PC-3 (cell line): ENCODE measurements at regions not wholly inside any gene's neighbourhood (a gene's known extent, or its start where the extent isn't known, plus 50 kb on each side); places are given as distances from the start of the nearest gene placed in this dataset.

Experiments used
- ATAC-seq: fragments of 200-7000 bp; cut with Tn5 transposase; 2 replicates; pipeline ENCODE4 v1.9.1; 2020; ENCODE audit warnings: mild to moderate bottlenecking, moderate library complexity
- BruUV-seq: library from RNA; stranded (reverse); fragments of 400-500 nt; replicated peaks from 2 replicates; lab custom pipeline; 2021; lab: Mats Ljungman, UMichigan
- CTCF ChIA-PET: fragments of 300-600 bp; sonication (Branson Sonifier 250); formaldehyde crosslinking; loops from one replicate; lab custom pipeline; 2022; ENCODE audit warnings: antibody characterized with exemption; lab: Charles Lee
- POLR2A ChIA-PET: fragments of 300-600 bp; sonication (Branson Sonifier 250); formaldehyde crosslinking; loops from one replicate; lab custom pipeline; 2022; ENCODE audit warnings: antibody characterized with exemption; ENCODE audit not compliant: unreplicated experiment; lab: Charles Lee
- DNase-seq: peaks from one replicate; pipeline ENCODE4 v3.0.0-alpha.2; 2015
- H2AFZ ChIP-seq: fragments of 300-600 bp; sonication (generic); 2 replicates; pipeline ENCODE4 v1.6.0; 2016; ENCODE audit warnings: antibody characterized with exemption, low read length
- H3F3A ChIP-seq: fragments of 300-600 bp; sonication (generic); one replicate; pipeline ENCODE4 v1.6.0; 2017; ENCODE audit warnings: antibody characterized with exemption, low read length, control low read depth, mild to moderate bottlenecking; ENCODE audit not compliant: unreplicated experiment
- H3K27ac ChIP-seq: fragments of 300-600 bp; sonication (generic); 2 replicates; pipeline ENCODE4 v1.5.1; 2016; ENCODE audit warnings: mild to moderate bottlenecking, low read length
- H3K27me3 ChIP-seq: fragments of 300-600 bp; sonication (generic); 2 replicates; pipeline ENCODE4 v1.6.1; 2016; ENCODE audit warnings: low read length, mixed read lengths
- H3K36me3 ChIP-seq: fragments of 300-600 bp; sonication (generic); 2 replicates; pipeline ENCODE4 v1.6.1; 2016; ENCODE audit warnings: low read depth, mixed run types, low read length, mixed read lengths
- H3K4me1 ChIP-seq: fragments of 300-600 bp; sonication (generic); 2 replicates; pipeline ENCODE4 v1.5.1; 2016; ENCODE audit warnings: low read length; ENCODE audit not compliant: insufficient read depth
- H3K4me2 ChIP-seq: fragments of 300-600 bp; sonication (generic); 2 replicates; pipeline ENCODE4 v1.6.0; 2016; ENCODE audit warnings: low read length
- H3K4me3 ChIP-seq: fragments of 300-600 bp; sonication (generic); 2 replicates; pipeline ENCODE4 v1.5.1; 2016; ENCODE audit warnings: mild to moderate bottlenecking, low read length, mixed read lengths
- H3K79me2 ChIP-seq: fragments of 300-600 bp; sonication (generic); 2 replicates; pipeline ENCODE4 v1.6.1; 2017; ENCODE audit warnings: low read length, mixed read lengths
- H3K9ac ChIP-seq: fragments of 300-600 bp; sonication (generic); 2 replicates; pipeline ENCODE4 v1.6.0; 2016; ENCODE audit warnings: mild to moderate bottlenecking, low read length
- H3K9me2 ChIP-seq: fragments of 300-600 bp; sonication (generic); replicated peaks from 2 replicates; pipeline ENCODE4 v1.6.1; 2016; ENCODE audit warnings: mixed run types, low read length, mixed read lengths
- H3K9me3 ChIP-seq: fragments of 300-600 bp; sonication (generic); 2 replicates; pipeline ENCODE4 v1.6.1; 2016; ENCODE audit warnings: low read length, mixed read lengths
- H4K20me1 ChIP-seq: fragments of 300-600 bp; sonication (generic); 2 replicates; pipeline ENCODE4 v1.6.1; 2016; ENCODE audit warnings: low read length, mixed read lengths
- EZH2 ChIP-seq: fragments of 300-600 bp; sonication (generic); IDR thresholded peaks from one replicate; pipeline ENCODE4 v1.6.1; 2017; ENCODE audit warnings: antibody characterized with exemption, mild to moderate bottlenecking, low read length; ENCODE audit not compliant: unreplicated experiment
- EZH2phosphoT487 ChIP-seq: fragments of 300-600 bp; sonication (generic); IDR thresholded peaks from 2 replicates; pipeline ENCODE4 v1.6.1; 2018; ENCODE audit warnings: mild to moderate bottlenecking, antibody characterized with exemption, low read length, borderline replicate concordance
- intact Hi-C: fragments of 100-400 bp; cut with micrococcal nuclease; formaldehyde crosslinking; loops from 2 replicates; pipeline ENCODE4 v1.9.0; 2023
- TF ChIP-seq, protein P1 (sequence below): fragments of 300-600 bp; sonication (generic); conservative IDR thresholded peaks from 2 replicates; pipeline ENCODE4 v1.5.1; 2017; ENCODE audit warnings: antibody characterized with exemption, low read depth, mild to moderate bottlenecking, low read length

DNA sequence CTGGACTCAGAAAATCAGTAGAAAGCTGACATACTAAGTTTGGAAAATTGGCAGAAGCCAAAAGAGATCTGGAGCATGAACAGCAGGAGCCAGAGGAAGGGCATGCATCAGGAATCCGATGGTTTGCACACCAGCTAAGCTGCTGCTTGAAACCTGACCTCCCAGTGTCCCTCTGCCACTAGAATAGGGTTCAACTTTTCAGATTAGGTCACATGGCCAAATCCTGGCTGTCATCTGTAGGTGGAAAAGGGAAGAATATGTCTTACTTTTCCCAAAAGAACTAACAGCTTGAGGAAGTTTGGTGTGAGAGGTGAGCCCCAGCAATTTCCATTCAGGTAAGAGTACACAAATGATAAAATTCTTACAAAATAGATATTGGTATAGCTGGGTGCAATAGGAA is 732.6 kb downstream of the RERGL start:
- peaks cover 10% of the 10 kb centered on the region for H3K4me1 ChIP-seq
- no peaks in the 10 kb centered on the region for H3K27me3 ChIP-seq
- H3K9ac ChIP-seq: no peak overlapping the region
- H3K36me3 ChIP-seq: no peaks in the 10 kb centered on the region
- BruUV-seq: no TSS peak
- ChIA-PET POLR2A (no interaction called here), CTCF (no interaction called here)
- no peaks in the 10 kb centered on the region for H3K9me3 ChIP-seq
- peak overlapping the region; percentile 57; the same call in 1 of the 2 replicates for H2AFZ ChIP-seq
- H3K27ac ChIP-seq: no peak overlapping the region
- TF ChIP-seq EZH2phosphoT487 (no peak), EZH2 (no peak)
- TF ChIP-seq, protein P1, sequence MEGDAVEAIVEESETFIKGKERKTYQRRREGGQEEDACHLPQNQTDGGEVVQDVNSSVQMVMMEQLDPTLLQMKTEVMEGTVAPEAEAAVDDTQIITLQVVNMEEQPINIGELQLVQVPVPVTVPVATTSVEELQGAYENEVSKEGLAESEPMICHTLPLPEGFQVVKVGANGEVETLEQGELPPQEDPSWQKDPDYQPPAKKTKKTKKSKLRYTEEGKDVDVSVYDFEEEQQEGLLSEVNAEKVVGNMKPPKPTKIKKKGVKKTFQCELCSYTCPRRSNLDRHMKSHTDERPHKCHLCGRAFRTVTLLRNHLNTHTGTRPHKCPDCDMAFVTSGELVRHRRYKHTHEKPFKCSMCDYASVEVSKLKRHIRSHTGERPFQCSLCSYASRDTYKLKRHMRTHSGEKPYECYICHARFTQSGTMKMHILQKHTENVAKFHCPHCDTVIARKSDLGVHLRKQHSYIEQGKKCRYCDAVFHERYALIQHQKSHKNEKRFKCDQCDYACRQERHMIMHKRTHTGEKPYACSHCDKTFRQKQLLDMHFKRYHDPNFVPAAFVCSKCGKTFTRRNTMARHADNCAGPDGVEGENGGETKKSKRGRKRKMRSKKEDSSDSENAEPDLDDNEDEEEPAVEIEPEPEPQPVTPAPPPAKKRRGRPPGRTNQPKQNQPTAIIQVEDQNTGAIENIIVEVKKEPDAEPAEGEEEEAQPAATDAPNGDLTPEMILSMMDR: no peak
- H3K9me2 ChIP-seq: no peaks in the 10 kb centered on the region
- intact Hi-C loops: no loop called here
- peak overlapping the region; percentile 15; the same call in 1 of the 2 replicates for H3K4me2 ChIP-seq
- no peaks in the 10 kb centered on the region for H3F3A ChIP-seq
- ATAC-seq (no peak), DNase-seq (no peak)
- H3K4me3 ChIP-seq: no peak overlapping the region
- H4K20me1 ChIP-seq: no peaks in the 10 kb centered on the region
- no peaks in the 10 kb centered on the region for H3K79me2 ChIP-seq

DNA sequence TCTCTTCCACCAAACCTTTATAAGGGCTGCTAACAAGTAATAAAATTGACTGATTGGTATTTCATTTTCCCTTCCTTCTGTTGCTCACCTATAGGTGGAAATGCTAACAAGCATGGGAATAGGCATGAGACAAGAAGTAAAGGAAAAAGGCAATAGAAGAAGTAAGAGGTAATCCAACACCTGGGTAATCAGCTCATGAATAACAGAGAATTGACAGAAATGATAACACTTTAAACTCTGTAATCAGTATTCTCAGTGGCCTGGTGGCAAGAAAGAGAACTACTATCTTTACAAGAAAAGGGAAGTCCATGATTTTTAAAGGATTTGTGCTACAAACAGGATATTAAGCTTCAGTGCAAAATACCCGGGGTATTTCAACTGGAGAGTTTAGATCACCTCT is 737.8 kb downstream of the RERGL start:
- ATAC-seq: no peak

DNA sequence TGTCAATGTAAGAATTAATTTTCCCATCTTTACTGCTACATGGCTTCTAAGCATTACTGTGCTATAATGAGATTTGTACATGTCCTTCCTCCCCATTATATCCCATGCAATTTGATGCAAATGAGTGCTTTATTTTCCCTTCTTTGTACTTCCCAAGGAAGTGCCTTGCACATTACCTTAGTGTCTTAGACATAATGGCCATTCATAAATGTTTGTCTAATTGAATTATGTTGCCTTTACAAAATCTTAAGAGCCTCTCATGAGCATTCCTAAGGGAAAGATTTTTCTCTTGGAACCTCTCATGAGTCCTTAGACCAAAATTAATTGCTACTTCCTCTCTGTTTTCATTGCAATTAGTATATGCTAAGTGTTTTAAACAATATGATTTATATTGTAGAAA is 741.7 kb downstream of the RERGL start:
- Histone ChIP-seq H3K36me3 (no peaks in the 10 kb centered on the region), H3F3A (no peaks in the 10 kb centered on the region), H3K27me3 (no peaks in the 10 kb centered on the region), H3K4me3 (no peak overlapping the region), H3K27ac (no peak overlapping the region), H3K9ac (no peak overlapping the region), H3K9me2 (no peaks in the 10 kb centered on the region), H3K4me2 (no peak overlapping the region), H2AFZ (no peak overlapping the region), H4K20me1 (no peaks in the 10 kb centered on the region), H3K4me1 (peaks cover 6% of the 10 kb centered on the region; the same call in 1 of the 2 replicates), H3K9me3 (no peaks in the 10 kb centered on the region), H3K79me2 (no peaks in the 10 kb centered on the region)
- ATAC-seq: no peak
- no peak for DNase-seq
- intact Hi-C loops: loop anchor here (10.0 kb wide), 1 partner anchor 576 kb away; no protein-coding TSS in a partner anchor
- TF ChIP-seq, protein P1: no peak
- no peak for TF ChIP-seq EZH2phosphoT487
- TF ChIP-seq EZH2: no peak
- CTCF ChIA-PET: no interaction called here
- BruUV-seq: no TSS peak
- POLR2A ChIA-PET: no interaction called here

More for the DNA sequence above, 737.8 kb downstream of the RERGL start:
- Histone ChIP-seq H3K36me3 (no peaks in the 10 kb centered on the region), H3K4me1 (peaks cover 4% of the 10 kb centered on the region), H3K79me2 (no peaks in the 10 kb centered on the region), H3K9me3 (no peaks in the 10 kb centered on the region), H3F3A (no peaks in the 10 kb centered on the region), H3K9ac (no peak overlapping the region), H3K4me2 (no peak overlapping the region), H4K20me1 (no peaks in the 10 kb centered on the region), H3K27ac (no peak overlapping the region), H3K4me3 (no peak overlapping the region), H2AFZ (no peak overlapping the region), H3K9me2 (no peaks in the 10 kb centered on the region), H3K27me3 (no peaks in the 10 kb centered on the region)
- TF ChIP-seq, protein P1: 0 out of 2 replicates have a peak, but pooled peaks have one; percentile 19
- TF ChIP-seq EZH2: no peak
- ChIA-PET POLR2A (no interaction called here), CTCF (no interaction called here)
- intact Hi-C loops: no loop called here
- no peak for DNase-seq
- BruUV-seq: no TSS peak
